HepG2 (cell line): ENCODE measurements at regions not wholly inside any gene's neighbourhood (a gene's known extent, or its start where the extent isn't known, plus 50 kb on each side); places are given as distances from the start of the nearest gene placed in this dataset.

ENCODE experiments used
- ATAC-seq: fragments of 200-7000 bp; cut with Tn5 transposase; 3 replicates; pipeline ENCODE4 v1.9.1; 2020; ENCODE audit warnings: mild to moderate bottlenecking, moderate library complexity
- BruUV-seq: library from RNA; stranded (reverse); fragments of 400-500 nt; replicated peaks from 2 replicates; lab custom pipeline; 2021; lab: Mats Ljungman, UMichigan
- CTCF ChIA-PET: fragments of 300-600 bp; formaldehyde crosslinking; extraction: SDS; loops from one replicate; lab custom pipeline; 2021; ENCODE audit warnings: low total read pairs, inconsistent platforms, low intra/inter-chr PET ratio; lab: Yijun Ruan, JAX
- POLR2A ChIA-PET: fragments of 350-600 bp; sonication (Branson Sonifier 250); formaldehyde crosslinking; loops from one replicate; lab custom pipeline; 2020; ENCODE audit warnings: antibody characterized with exemption, inconsistent platforms; lab: Yijun Ruan, JAX
- DNase-seq: peaks from one replicate; pipeline ENCODE4 v3.0.0-alpha.2; 2015; ENCODE audit warnings: low spot score
- FAIRE-seq: peaks from 3 replicates; lab custom pipeline; 2011; peaks lifted over from hg19 to GRCh38; lab: Jason Lieb, UNC
- H2AFZ ChIP-seq: one replicate; pipeline ENCODE4 v1.6.1; 2011; ENCODE audit warnings: low read length, inconsistent platforms
- H3K27ac ChIP-seq: fragments of 300-600 bp; 3 replicates; pipeline ENCODE4 v1.8.0; 2011; ENCODE audit warnings: mixed run types, mild to moderate bottlenecking, mixed read lengths, low read length, inconsistent platforms; ENCODE audit not compliant: insufficient read depth; ENCODE audit errors: extremely low read length
- H3K27me3 ChIP-seq, 2 experiments: fragments of 200-600 bp in 1 of 2; 2 replicates in 1 of 2; 3 replicates in 1 of 2; pipeline versions ENCODE4 v1.6.0 to v1.8.0; 2011; ENCODE audit warnings: low read length in 2 of 2, mild to moderate bottlenecking in 2 of 2, moderate library complexity in 2 of 2, inconsistent platforms in 1 of 2; ENCODE audit not compliant: insufficient read depth in 2 of 2, control insufficient read depth in 1 of 2
- H3K36me3 ChIP-seq, 2 experiments: fragments of 200-600 bp in 1 of 2; replicated peaks in 1 of 2; 2 replicates in 1 of 2; 3 replicates in 1 of 2; pipeline versions ENCODE4 v1.5.1 to v1.8.0; 2011; ENCODE audit warnings: low read length in 2 of 2, inconsistent platforms in 1 of 2; ENCODE audit not compliant: insufficient read depth in 2 of 2, control insufficient read depth in 1 of 2
- H3K4me1 ChIP-seq: 2 replicates; pipeline ENCODE4 v1.5.1; 2012; ENCODE audit warnings: low read length, inconsistent platforms; ENCODE audit not compliant: insufficient read depth
- H3K4me2 ChIP-seq: 2 replicates; pipeline ENCODE4 v1.6.0; 2011; ENCODE audit warnings: low read depth, low read length, inconsistent platforms
- H3K4me3 ChIP-seq, 3 experiments: fragments of 200-600 bp in 1 of 3; sonication (generic), shearing (Covaris generic) in 1 of 3; replicated peaks in 1 of 3; 2 replicates each; pipeline ENCODE4 v1.5.1; 2011 to 2016; ENCODE audit warnings: low read length in 3 of 3, inconsistent platforms in 2 of 3, low read depth in 2 of 3, mild to moderate bottlenecking in 2 of 3, control low read depth in 1 of 3, mixed read lengths in 1 of 3; ENCODE audit not compliant: insufficient read depth in 1 of 3
- H3K79me2 ChIP-seq: one replicate; pipeline ENCODE4 v1.6.1; 2011; ENCODE audit warnings: low read length, inconsistent platforms; ENCODE audit not compliant: insufficient read depth
- H3K9ac ChIP-seq: 2 replicates; pipeline ENCODE4 v1.6.0; 2011; ENCODE audit warnings: mild to moderate bottlenecking, low read depth, low read length, inconsistent platforms; ENCODE audit not compliant: insufficient read depth
- H3K9me3 ChIP-seq: 2 replicates; pipeline ENCODE4 v1.5.1; 2012; ENCODE audit warnings: mild to moderate bottlenecking, low read length
- H4K20me1 ChIP-seq: 2 replicates; pipeline ENCODE4 v1.6.0; 2011; ENCODE audit warnings: inconsistent platforms, mild to moderate bottlenecking, low read length, moderate library complexity; ENCODE audit not compliant: insufficient read depth
- ATF2 ChIP-seq: sonication (generic); formaldehyde crosslinking; IDR thresholded peaks from 2 replicates; pipeline ENCODE4 v1.4.0; 2020; ENCODE audit warnings: missing genetic modification reagents
- CEBPB ChIP-seq: IDR thresholded peaks from 2 replicates; pipeline ENCODE4 v1.6.1; 2011; ENCODE audit warnings: low read depth, low read length, improper control_type of control experiment, borderline replicate concordance
- CENPT ChIP-seq: sonication (generic); formaldehyde crosslinking; IDR thresholded peaks from 2 replicates; pipeline ENCODE4 v1.8.0; 2022; ENCODE audit warnings: low read depth, mild to moderate bottlenecking, moderate library complexity, missing genetic modification reagents
- DR1 ChIP-seq: sonication (generic); formaldehyde crosslinking; IDR thresholded peaks from 2 replicates; pipeline ENCODE4 v1.8.0; 2021; ENCODE audit warnings: mild to moderate bottlenecking, missing genetic modification reagents, inconsistent platforms
- FOXJ3 ChIP-seq: sonication (generic); formaldehyde crosslinking; IDR thresholded peaks from 2 replicates; pipeline ENCODE4 v1.4.0; 2020; ENCODE audit warnings: missing genetic modification reagents, mild to moderate bottlenecking, borderline replicate concordance
- LRRFIP1 ChIP-seq: sonication (generic); formaldehyde crosslinking; conservative IDR thresholded peaks from 2 replicates; pipeline ENCODE4 v1.4.0; 2020; ENCODE audit warnings: missing genetic modification reagents
- MAFG ChIP-seq: sonication (generic); formaldehyde crosslinking; IDR thresholded peaks from 2 replicates; pipeline ENCODE4 v1.5.1; 2020; ENCODE audit warnings: mild to moderate bottlenecking, missing genetic modification reagents
- MIER2 ChIP-seq: IDR thresholded peaks from 2 replicates; pipeline ENCODE4 v1.6.1; 2016; ENCODE audit warnings: missing biosample characterization, missing genetic modification reagents
- RXRB ChIP-seq: IDR thresholded peaks from 2 replicates; pipeline ENCODE4 v1.6.1; 2016; ENCODE audit warnings: borderline replicate concordance, missing genetic modification reagents, missing compliant biosample characterization
- TEAD3 ChIP-seq: optimal IDR thresholded peaks from 2 replicates; pipeline ENCODE3; 2016; ENCODE audit warnings: borderline replicate concordance
- ZNF251 ChIP-seq: sonication (generic); formaldehyde crosslinking; IDR thresholded peaks from 2 replicates; pipeline ENCODE4 v1.9.0; 2021; ENCODE audit warnings: mild to moderate bottlenecking, missing genetic modification reagents
- ZNF264 ChIP-seq: sonication (generic); formaldehyde crosslinking; IDR thresholded peaks from 2 replicates; pipeline ENCODE4 v1.4.0; 2020; ENCODE audit warnings: missing genetic modification reagents
- ZNF431 ChIP-seq: sonication (generic); formaldehyde crosslinking; IDR thresholded peaks from 2 replicates; pipeline ENCODE4 v1.9.0; 2022; ENCODE audit warnings: missing genetic modification reagents, low read depth, mild to moderate bottlenecking, borderline replicate concordance
- ZNF567 ChIP-seq: sonication (generic); formaldehyde crosslinking; IDR thresholded peaks from 2 replicates; pipeline ENCODE4 v1.8.1; 2023; ENCODE audit warnings: mild to moderate bottlenecking, missing genetic modification reagents, borderline replicate concordance
- ZSCAN30 ChIP-seq: sonication (generic); formaldehyde crosslinking; IDR thresholded peaks from 2 replicates; pipeline ENCODE4 v1.5.0; 2020; ENCODE audit warnings: mild to moderate bottlenecking, missing genetic modification reagents
- WGBS: methylation state at CpG from one replicate; pipeline ENCODE4 v1.1.6; 2017; ENCODE audit warnings: low lambda C conversion rate; 5-methylcytosine and 5-hydroxymethylcytosine counted together
- in situ Hi-C: cut with HindIII; loops from 2 replicates; pipeline ENCODE4 v1.10.0; 2017; ENCODE audit warnings: low pct_unique_long_range_greater_than_20kb; ENCODE audit not compliant: extremely low pct_ligation_motif_present
- intact Hi-C: fragments of 100-400 bp; cut with micrococcal nuclease; formaldehyde crosslinking; loops from one replicate; pipeline ENCODE4 v1.10.0; 2022; ENCODE audit not compliant: unreplicated experiment

- 14% methylated on average over 2 of the region's 2 CpGs for WGBS
- CTCF ChIA-PET: no interaction called here
- no peaks in the 10 kb centered on the region for H3K36me3 ChIP-seq
- H3K4me3 ChIP-seq: no peak overlapping the region
- in situ Hi-C loops (no loop called here), intact Hi-C loops (no loop called here)
- no peaks in the 10 kb centered on the region for H3K4me1 ChIP-seq
- no peaks in the 10 kb centered on the region for H3K79me2 ChIP-seq
- no peaks in the 10 kb centered on the region for H3K27me3 ChIP-seq
- H3K4me2 ChIP-seq: no peak overlapping the region
- no peak overlapping the region for H3K9ac ChIP-seq
- H3K9me3 ChIP-seq: peaks cover 60% of the 10 kb centered on the region
- H2AFZ ChIP-seq: no peak overlapping the region
- TF ChIP-seq MIER2 (no peak), TEAD3 (CRISPR knock-in tag) (no peak), CEBPB (no peak), FOXJ3 (no peak), ZNF567 (no peak), MAFG (no peak), CENPT (CRISPR knock-in tag) (no peak), LRRFIP1 (no peak), ZNF264 (CRISPR knock-in tag) (no peak), RXRB (no peak), ZNF431 (CRISPR knock-in tag) (no peak), DR1 (no peak), ZSCAN30 (CRISPR knock-in tag) (no peak), ATF2 (CRISPR knock-in tag) (no peak), ZNF251 (no peak)
- BruUV-seq: no TSS peak
- H3K27ac ChIP-seq: no peak overlapping the region
- POLR2A ChIA-PET: no interaction called here
- ATAC-seq (no peak), DNase-seq (no peak), FAIRE-seq (no peak)
- no peaks in the 10 kb centered on the region for H4K20me1 ChIP-seq
Observed at GRCh38 chr13:54636231-54636630, 1607.6 kb downstream of the OLFM4 start.
